Panc1 (cell line): ENCODE measurements at regions not wholly inside any gene's neighbourhood (a gene's known extent, or its start where the extent isn't known, plus 50 kb on each side); places are given as distances from the start of the nearest gene placed in this dataset.

Experiments used
- POLR2AphosphoS5 ChIP-seq: IDR thresholded peaks from 2 replicates; pipeline ENCODE4 v1.6.1; 2012; ENCODE audit warnings: mild to moderate bottlenecking, low read depth, low read length, moderate library complexity
- TF ChIP-seq, protein P1 (sequence below): fragments of 450-650 bp; IDR thresholded peaks from 2 replicates; pipeline ENCODE4 v1.5.1; 2017; ENCODE audit warnings: mild to moderate bottlenecking

DNA sequence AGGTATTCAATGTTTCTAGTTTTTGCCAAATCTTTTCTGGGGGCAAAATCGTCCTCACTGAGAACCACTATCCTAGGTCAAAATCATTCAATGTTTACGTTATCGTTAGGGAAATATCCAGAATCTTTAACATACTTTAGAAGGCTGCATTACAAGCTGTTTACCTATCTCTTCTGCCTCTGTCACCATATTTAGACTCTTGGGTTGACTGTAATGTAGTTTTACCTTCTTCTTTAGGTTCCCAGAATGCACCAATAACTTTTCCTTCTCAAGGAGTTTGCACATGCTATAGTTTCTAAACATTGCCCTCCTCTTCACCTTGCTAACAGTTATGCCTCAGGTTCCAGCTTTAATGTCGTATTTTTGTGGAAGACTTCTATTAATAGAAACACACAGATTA, 1185.5 kb upstream of the ADGRB3 start:
- TF ChIP-seq, protein P1, sequence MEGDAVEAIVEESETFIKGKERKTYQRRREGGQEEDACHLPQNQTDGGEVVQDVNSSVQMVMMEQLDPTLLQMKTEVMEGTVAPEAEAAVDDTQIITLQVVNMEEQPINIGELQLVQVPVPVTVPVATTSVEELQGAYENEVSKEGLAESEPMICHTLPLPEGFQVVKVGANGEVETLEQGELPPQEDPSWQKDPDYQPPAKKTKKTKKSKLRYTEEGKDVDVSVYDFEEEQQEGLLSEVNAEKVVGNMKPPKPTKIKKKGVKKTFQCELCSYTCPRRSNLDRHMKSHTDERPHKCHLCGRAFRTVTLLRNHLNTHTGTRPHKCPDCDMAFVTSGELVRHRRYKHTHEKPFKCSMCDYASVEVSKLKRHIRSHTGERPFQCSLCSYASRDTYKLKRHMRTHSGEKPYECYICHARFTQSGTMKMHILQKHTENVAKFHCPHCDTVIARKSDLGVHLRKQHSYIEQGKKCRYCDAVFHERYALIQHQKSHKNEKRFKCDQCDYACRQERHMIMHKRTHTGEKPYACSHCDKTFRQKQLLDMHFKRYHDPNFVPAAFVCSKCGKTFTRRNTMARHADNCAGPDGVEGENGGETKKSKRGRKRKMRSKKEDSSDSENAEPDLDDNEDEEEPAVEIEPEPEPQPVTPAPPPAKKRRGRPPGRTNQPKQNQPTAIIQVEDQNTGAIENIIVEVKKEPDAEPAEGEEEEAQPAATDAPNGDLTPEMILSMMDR, result no peak
- no peak for TF ChIP-seq POLR2AphosphoS5
